ENCODE measurements at regions not wholly inside any gene's neighbourhood (a gene's known extent, or its start where the extent isn't known, plus 50 kb on each side); places are given as distances from the start of the nearest gene placed in this dataset.

- no peak for TF ChIP-seq PAX5 (IDR thresholded peaks at IDR 0.05; ENCODE audit: insufficient read depth, low read length, severe bottlenecking)
- TF ChIP-seq TAF1 (IDR thresholded peaks at IDR 0.05; ENCODE audit: low read depth, low read length), result no peak
Observed at GRCh38 chr11:112697391-112698178, 263.6 kb upstream of the NCAM1 start.

Data from GM12891 (cell line).